AG04450 (cell line): ENCODE measurements at regions not wholly inside any gene's neighbourhood (a gene's known extent, or its start where the extent isn't known, plus 50 kb on each side); places are given as distances from the start of the nearest gene placed in this dataset.
"Not testable (repeated sequence)": the region's sequence is repeated elsewhere in the genome, so short reads cannot be mapped to it uniquely, and the experiment has no call there.

Experiments used
- CTCF ChIA-PET: fragments of 300-600, 350-600 bp; formaldehyde crosslinking; extraction: SDS; loops from one replicate; lab custom pipeline; 2022; ENCODE audit warnings: antibody characterized with exemption, inconsistent platforms; lab: Charles Lee
- POLR2A ChIA-PET: fragments of 350-600 bp; formaldehyde crosslinking; extraction: SDS; loops from one replicate; lab custom pipeline; 2021; ENCODE audit warnings: antibody characterized with exemption, inconsistent platforms; lab: Yijun Ruan, JAX
- DNase-seq: peaks from one replicate; pipeline ENCODE4 v3.0.0-alpha.2; 2011; ENCODE audit warnings: low read depth, low spot score
- H3K27ac ChIP-seq: one replicate; pipeline ENCODE4 v1.5.1; 2012; ENCODE audit warnings: low read depth, low read length, control low read depth
- H3K27me3 ChIP-seq: one replicate; pipeline ENCODE4 v1.6.0; 2012; ENCODE audit warnings: low read length; ENCODE audit not compliant: control insufficient read depth, insufficient read depth
- H3K4me3 ChIP-seq: 2 replicates; pipeline ENCODE4 v1.5.1; 2011; ENCODE audit warnings: mild to moderate bottlenecking, low read depth, low read length, control low read depth
- H3K9me3 ChIP-seq: 2 replicates; pipeline ENCODE4 v1.5.1; 2012; ENCODE audit warnings: low read length; ENCODE audit not compliant: control insufficient read depth, insufficient read depth
- CTCF ChIP-seq: IDR thresholded peaks from 2 replicates; pipeline ENCODE4 v1.5.1; 2011; ENCODE audit warnings: low read depth, low read length, control low read depth, inconsistent platforms

- CTCF ChIA-PET, result interaction anchor here (0.8 kb wide), 1 partner anchor 9 kb away, joined by 3 read pairs; no protein-coding TSS in a partner anchor
- no peak for DNase-seq
These were observed 366.5 kb upstream of the KLF6 start for GRCh38 chr10:4151466-4151865.

GRCh38 chr10:4150676-4151075, 365.7 kb upstream of the KLF6 start:
- Histone ChIP-seq H3K27ac (no peak overlapping the region), H3K4me3 (no peak overlapping the region), H3K9me3 (no peaks in the 10 kb centered on the region; the same call in 1 of the 2 replicates), H3K27me3 (no peaks in the 10 kb centered on the region)
- ChIA-PET CTCF (no interaction called here), POLR2A (no interaction called here)
- TF ChIP-seq CTCF, result no peak
- no peak for DNase-seq

More at GRCh38 chr10:4151466-4151865, 366.5 kb upstream of the KLF6 start:
- POLR2A ChIA-PET, result no interaction called here
- H3K27ac ChIP-seq, result no peak overlapping the region
- no peaks in the 10 kb centered on the region for H3K27me3 ChIP-seq
- 0 out of 2 replicates have a peak, but pooled peaks have one; percentile 5 for TF ChIP-seq CTCF
- no peak overlapping the region for H3K4me3 ChIP-seq
- no peaks in the 10 kb centered on the region; the same call in 1 of the 2 replicates for H3K9me3 ChIP-seq

GRCh38 chr10:4149460-4149859, 364.5 kb upstream of the KLF6 start:
- H3K27me3 ChIP-seq, H3K27ac ChIP-seq, DNase-seq, CTCF ChIA-PET, POLR2A ChIA-PET, H3K9me3 ChIP-seq, H3K4me3 ChIP-seq: not testable (repeated sequence)

- H3K4me3 ChIP-seq, result no peak overlapping the region
- H3K27ac ChIP-seq, result no peak overlapping the region
- DNase-seq, result no peak
- CTCF ChIA-PET, result no interaction called here
- no peak for TF ChIP-seq CTCF
- POLR2A ChIA-PET, result no interaction called here
- no peaks in the 10 kb centered on the region for H3K27me3 ChIP-seq
- H3K9me3 ChIP-seq, result no peaks in the 10 kb centered on the region; the same call in 1 of the 2 replicates
These were observed 362.2 kb upstream of the KLF6 start for GRCh38 chr10:4147245-4147644.

GRCh38 chr10:4144817-4145216, 359.8 kb upstream of the KLF6 start:
- TF ChIP-seq CTCF, result no peak
- H3K27ac ChIP-seq, result no peak overlapping the region
- ChIA-PET CTCF (interaction anchor here (1.0 kb wide), 1 partner anchor 398 kb away, joined by 3 read pairs; no protein-coding TSS in a partner anchor), POLR2A (no interaction called here)
- no peak overlapping the region for H3K4me3 ChIP-seq
- H3K27me3 ChIP-seq, result no peaks in the 10 kb centered on the region
- DNase-seq, result no peak
- no peaks in the 10 kb centered on the region; the same call in 1 of the 2 replicates for H3K9me3 ChIP-seq
